HG02973 (cell line): ENCODE measurements at regions not wholly inside any gene's neighbourhood (a gene's known extent, or its start where the extent isn't known, plus 50 kb on each side); places are given as distances from the start of the nearest gene placed in this dataset.

Source experiments
- ATAC-seq: cut with Tn5 transposase; IDR thresholded peaks from one replicate; pipeline ENCODE4 v1.9.1; 2021; ENCODE audit warnings: moderate library complexity; ENCODE audit not compliant: unreplicated experiment

- ATAC-seq: no peak
Measured at GRCh38 chr2:217722883-217723472, 279.8 kb downstream of the TNS1 start.

GRCh38 chr2:217717646-217718045 is 285.1 kb downstream of the TNS1 start:
- ATAC-seq: no peak

GRCh38 chr2:217715484-217715883 is 287.3 kb downstream of the TNS1 start:
- no peak for ATAC-seq

- ATAC-seq: no peak
Measured at GRCh38 chr2:217714287-217714751, 288.5 kb downstream of the TNS1 start.

- ATAC-seq: no peak
Measured at GRCh38 chr2:217713395-217714286, 289.2 kb downstream of the TNS1 start.

- ATAC-seq: no peak
Measured at GRCh38 chr2:217712431-217712830, 290.4 kb downstream of the TNS1 start.

- ATAC-seq: no peak
Measured at GRCh38 chr2:217711188-217711587, 291.6 kb downstream of the TNS1 start.

GRCh38 chr2:217710211-217710765 is 292.5 kb downstream of the TNS1 start:
- ATAC-seq: no peak

GRCh38 chr2:217709478-217710210 is 293.2 kb downstream of the TNS1 start:
- no peak for ATAC-seq

GRCh38 chr2:217707131-217707611 is 295.6 kb downstream of the TNS1 start:
- no peak for ATAC-seq

GRCh38 chr2:217706513-217706912 is 296.3 kb downstream of the TNS1 start:
- ATAC-seq: no peak

GRCh38 chr2:217706095-217706494 is 296.7 kb downstream of the TNS1 start:
- ATAC-seq: no peak

GRCh38 chr2:217705461-217705860 is 297.3 kb downstream of the TNS1 start:
- no peak for ATAC-seq

- no peak for ATAC-seq
Measured at GRCh38 chr2:217703999-217704398, 298.8 kb downstream of the TNS1 start.

- no peak for ATAC-seq
Measured at GRCh38 chr2:217703102-217703501, 299.7 kb downstream of the TNS1 start.

GRCh38 chr2:217701622-217702021 is 301.2 kb downstream of the TNS1 start:
- no peak for ATAC-seq

GRCh38 chr2:217698691-217699090 is 304.1 kb downstream of the TNS1 start:
- ATAC-seq: no peak

- ATAC-seq: no peak
Measured at GRCh38 chr2:217695033-217695520, 307.7 kb downstream of the TNS1 start.

- no peak for ATAC-seq
Measured at GRCh38 chr2:217694291-217694690, 308.5 kb downstream of the TNS1 start.

- no peak for ATAC-seq
Measured at GRCh38 chr2:217693363-217693762, 309.4 kb downstream of the TNS1 start.
